Activated CD4-positive, alpha-beta T cell treated with anti-CD3 and anti-CD28 coated beads, Interleukin-2, Interleukin-6, amounts not matched to agents 100 ng/mL and 50 ng/mL, durations not matched to agents 16 hours and 8 hours (primary cell): ENCODE measurements at regions not wholly inside any gene's neighbourhood (a gene's known extent, or its start where the extent isn't known, plus 50 kb on each side); places are given as distances from the start of the nearest gene placed in this dataset.

Experiments used
- DNase-seq: peaks from one replicate; pipeline ENCODE4 v3.0.0-alpha.2; 2020

DNA sequence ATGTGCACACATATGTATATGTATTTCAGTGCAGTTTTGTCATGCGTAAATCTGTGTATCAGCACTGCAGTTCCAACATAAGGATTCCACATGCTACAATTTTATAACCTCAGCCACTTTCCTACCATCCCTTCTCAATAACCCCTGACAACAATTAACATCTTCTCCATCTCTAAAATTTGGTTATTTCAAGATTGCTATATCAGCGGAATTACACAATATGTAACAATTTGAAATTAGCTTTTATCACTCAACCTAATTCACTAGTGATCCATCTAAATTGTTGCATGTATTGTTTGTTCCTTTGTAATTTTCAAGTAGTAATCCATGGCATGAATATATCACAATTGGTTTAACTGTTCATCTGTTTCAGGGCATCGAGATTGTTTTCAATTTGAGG is 511.3 kb downstream of the HAO1 start:
- no peak for DNase-seq

- no peak for DNase-seq
These were observed 507.6 kb downstream of the HAO1 start for GRCh38 chr20:7432612-7433011.

- no peak for DNase-seq
These were observed 502.9 kb downstream of the HAO1 start for GRCh38 chr20:7437311-7437710.

- no peak for DNase-seq
These were observed 491.0 kb downstream of the HAO1 start for GRCh38 chr20:7449269-7449668.

- DNase-seq: no peak
These were observed 487.4 kb downstream of the HAO1 start for GRCh38 chr20:7452890-7453289.

- DNase-seq: no peak
These were observed 486.2 kb downstream of the HAO1 start for GRCh38 chr20:7454047-7454446.

DNA sequence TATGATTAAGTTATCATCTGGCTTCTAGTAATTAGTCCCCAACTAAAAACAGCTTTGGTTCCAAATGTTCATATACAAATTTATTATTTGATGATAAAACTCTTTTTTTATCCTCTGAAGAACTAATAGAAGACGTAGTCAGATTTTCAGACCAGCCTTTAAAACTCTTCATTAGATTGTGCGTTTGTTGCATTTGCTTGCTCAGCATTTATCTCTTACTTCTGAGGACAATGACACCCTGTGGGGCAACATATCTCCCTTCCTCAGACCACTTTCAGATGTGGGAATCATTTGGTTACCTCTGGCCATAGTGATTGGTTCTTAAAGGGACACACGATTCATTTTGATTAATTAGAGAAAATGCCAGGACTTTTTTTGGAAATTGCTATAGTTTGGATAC is 481.8 kb downstream of the HAO1 start:
- no peak for DNase-seq

DNA sequence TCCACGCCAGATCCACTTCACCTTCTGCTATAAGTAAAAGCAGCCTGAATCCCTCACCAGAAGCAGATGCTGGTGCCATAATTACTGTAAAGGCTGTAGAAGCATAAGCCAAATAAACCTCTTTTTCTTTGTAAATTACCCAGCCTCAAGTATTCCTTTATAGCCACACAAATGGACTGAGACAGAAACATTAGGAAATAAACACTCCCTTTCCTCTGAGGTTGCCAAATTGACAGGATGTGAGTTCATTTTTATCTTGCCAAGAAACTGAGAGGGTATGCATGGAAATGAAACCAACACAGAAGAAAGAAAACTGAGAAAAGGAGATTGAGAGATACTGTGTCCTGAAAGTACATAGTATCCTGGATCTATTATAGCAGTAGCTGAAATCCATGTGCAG is 481.2 kb downstream of the HAO1 start:
- no peak for DNase-seq

GRCh38 chr20:7463290-7463689 is 477.0 kb downstream of the HAO1 start:
- DNase-seq: no peak

DNA sequence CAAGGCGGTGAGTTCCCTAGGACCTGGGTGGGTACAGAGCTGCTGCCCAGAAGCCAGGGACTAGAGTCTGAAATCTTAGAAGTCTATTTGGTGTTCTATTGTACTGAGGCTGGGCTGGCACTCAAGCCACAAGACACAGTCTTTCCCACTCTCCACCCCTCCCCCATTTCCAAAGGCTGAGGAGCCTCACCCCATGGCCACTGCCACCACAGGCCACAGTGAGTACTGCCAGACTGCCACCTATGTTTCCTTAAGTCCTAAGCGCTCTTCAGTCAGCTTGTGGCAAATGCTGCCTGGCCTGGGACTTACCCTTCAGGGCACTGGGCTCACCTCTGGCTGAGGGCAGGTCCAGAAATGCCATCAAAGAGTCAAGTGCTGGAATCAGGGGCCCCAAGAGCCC is 469.3 kb downstream of the HAO1 start:
- DNase-seq: no peak

GRCh38 chr20:7490288-7490687 is 450.0 kb downstream of the HAO1 start:
- no peak for DNase-seq

DNA sequence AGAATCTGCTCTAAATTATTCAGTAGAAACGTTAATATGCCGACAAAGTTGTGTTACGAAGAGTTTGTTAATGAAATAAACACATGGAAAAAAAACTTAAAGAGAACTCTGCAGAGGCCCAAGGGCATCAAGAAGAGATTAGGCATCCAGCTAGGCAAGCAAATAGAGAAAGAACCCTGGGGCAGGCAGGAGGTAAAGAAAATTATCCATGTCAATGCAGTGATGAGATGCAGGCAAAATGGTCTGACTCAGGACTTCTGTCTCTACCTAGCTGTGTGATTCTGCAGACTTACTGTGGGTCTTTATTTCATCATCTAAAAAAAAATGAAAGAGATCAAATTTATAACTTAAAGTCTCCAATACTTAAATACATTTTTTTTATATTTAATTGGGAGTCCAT is 448.0 kb downstream of the HAO1 start:
- no peak for DNase-seq

DNA sequence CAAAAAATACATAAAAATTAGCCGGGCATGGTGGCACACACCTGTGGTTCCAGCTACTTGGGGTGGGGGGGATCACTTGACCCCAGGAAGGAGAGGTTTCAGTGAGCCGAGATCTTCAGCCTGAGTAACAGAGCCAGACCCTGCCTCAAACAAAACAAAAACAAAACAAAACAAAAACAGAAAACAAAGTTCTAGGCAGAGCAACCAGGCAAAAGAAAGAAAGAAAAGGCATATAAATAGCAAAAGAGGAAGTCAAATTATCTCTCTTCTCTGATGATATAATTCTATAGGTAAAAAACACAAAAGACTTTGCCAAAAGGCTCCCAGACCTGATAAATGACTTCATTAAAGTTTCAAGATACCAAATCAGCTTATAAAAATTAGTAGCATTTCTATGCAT is 446.9 kb downstream of the HAO1 start:
- no peak for DNase-seq

DNA sequence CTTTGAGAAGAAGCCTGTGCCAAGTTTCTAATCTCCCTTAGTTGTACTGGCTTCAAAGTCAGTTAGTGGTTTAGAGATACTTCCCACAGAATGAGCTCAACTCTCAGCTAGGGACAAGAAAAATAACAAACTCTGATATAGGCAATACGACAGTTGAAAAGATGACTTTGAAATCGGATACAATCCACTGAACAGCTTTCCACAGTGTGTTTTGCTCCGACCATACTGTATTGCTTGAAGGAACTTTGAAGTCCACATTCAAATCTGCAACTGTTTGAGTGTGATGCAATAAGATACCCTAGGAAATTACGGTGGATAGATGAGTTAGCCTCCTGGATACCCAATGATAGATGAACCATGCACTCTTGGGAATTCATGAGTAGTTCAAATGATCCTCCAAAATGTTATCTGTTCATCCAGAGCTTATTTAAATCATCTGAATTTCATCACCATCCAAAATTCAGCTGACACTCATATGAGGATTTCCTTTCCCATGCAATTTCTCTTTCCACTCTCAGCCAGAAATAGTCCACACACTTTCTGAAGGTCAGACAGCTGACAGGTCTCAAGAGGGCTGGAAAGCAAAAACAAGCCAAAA is 443.8 kb downstream of the HAO1 start:
- DNase-seq: no peak

GRCh38 chr20:7497985-7498384 is 442.3 kb downstream of the HAO1 start:
- no peak for DNase-seq

- no peak for DNase-seq
These were observed 441.1 kb downstream of the HAO1 start for GRCh38 chr20:7499201-7499600.

GRCh38 chr20:7500231-7500663 is 440.0 kb downstream of the HAO1 start:
- DNase-seq: no peak

DNA sequence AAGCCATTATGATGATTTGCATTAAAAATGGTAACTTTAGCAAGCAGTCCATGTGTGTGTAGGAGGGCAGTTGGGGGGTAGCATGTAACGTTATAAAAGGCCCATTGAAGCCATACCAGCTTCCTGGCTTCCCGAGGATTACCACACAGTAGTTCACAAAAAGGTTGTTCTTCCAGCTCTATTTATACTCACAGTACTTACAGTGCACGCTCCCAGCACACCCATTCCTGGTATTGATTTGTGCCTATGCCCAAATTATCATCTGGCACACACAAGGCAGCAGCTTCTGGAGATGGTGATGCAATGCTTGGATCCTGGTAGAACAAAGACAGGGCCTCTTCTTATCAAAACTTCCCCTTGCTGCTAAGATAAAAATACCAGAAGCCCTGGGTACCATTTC is 436.8 kb downstream of the HAO1 start:
- DNase-seq: no peak

DNA sequence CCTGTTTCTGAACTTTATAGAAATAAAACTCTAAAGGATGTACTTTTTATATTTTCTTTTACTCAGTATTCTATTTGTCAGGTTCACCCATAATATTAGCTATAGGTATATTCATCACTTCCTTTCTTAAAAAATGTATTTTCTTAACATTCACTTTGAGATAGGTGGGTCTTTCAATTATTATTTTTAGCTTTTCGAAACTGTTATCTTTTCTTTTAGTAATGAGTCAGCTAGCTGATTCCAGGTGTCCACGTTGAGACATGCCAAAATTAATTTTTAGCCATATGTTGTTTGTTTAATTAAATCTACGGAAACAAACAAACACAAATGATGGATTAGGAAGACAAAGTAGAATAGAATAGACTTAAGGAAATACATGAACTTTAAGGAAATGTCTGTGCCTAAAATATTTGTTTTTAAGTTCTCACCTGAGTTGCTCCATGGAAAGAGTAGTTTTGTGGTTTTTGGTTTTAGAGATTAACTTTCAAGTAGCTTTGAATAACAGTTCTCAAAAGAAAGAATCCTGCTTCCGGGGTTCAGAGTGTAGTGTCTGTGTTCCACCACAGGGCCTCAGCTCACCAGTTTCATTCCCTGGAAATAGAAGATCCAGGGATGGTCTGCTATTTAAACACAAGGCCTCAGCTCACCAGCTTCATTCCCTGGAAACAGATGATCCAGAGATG is 435.0 kb downstream of the HAO1 start:
- DNase-seq: no peak

- no peak for DNase-seq
These were observed 434.4 kb downstream of the HAO1 start for GRCh38 chr20:7505835-7506221.

GRCh38 chr20:7516621-7517111 is 423.6 kb downstream of the HAO1 start:
- DNase-seq: no peak

- no peak for DNase-seq
These were observed 419.9 kb downstream of the HAO1 start for GRCh38 chr20:7520361-7520760.

GRCh38 chr20:7523288-7523687 is 417.0 kb downstream of the HAO1 start:
- DNase-seq: no peak

DNA sequence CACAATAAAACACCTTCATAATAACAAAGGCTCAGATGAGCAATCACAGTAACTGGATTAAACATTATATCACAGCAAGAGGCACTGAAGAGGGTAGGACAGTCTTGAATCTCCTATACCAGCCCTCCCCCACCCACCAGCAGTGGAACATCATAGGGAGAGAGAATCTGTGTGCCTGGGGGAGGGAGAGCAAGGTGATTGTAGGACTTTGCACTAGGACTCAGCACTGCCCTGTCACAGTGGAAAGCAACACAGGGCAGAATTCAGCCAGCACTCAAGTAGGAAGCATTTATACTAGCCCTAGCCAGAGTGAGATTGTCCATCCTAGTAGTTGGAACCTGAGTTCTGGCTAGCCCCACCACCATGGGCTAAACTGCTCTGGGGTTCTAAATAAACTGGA is 400.2 kb downstream of the HAO1 start:
- DNase-seq: no peak

GRCh38 chr20:7540923-7541322 is 399.3 kb downstream of the HAO1 start:
- no peak for DNase-seq
